ENCODE measurements at regions not wholly inside any gene's neighbourhood (a gene's known extent, or its start where the extent isn't known, plus 50 kb on each side); places are given as distances from the start of the nearest gene placed in this dataset.

DNA sequence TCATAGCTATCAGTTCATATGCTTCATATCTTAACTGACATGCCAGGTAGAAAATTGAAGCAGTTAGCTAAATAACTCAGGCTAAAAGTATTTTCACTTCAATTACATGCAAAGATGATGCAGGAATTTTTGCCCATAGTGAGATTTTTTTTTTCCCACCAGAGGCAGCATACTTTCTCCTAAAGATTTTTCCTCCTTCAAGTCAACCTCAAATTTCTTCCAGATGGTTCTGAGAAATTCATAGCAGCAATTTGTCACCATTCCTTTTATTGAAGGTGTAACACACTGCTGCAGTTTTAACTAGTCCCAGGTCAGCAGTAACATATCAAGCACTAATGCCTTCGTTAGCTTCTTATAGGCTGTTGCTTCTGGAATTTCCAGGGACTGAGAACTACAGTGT, 141.9 kb downstream of the SUCLA2 start:
- TF ChIP-seq, protein P1, sequence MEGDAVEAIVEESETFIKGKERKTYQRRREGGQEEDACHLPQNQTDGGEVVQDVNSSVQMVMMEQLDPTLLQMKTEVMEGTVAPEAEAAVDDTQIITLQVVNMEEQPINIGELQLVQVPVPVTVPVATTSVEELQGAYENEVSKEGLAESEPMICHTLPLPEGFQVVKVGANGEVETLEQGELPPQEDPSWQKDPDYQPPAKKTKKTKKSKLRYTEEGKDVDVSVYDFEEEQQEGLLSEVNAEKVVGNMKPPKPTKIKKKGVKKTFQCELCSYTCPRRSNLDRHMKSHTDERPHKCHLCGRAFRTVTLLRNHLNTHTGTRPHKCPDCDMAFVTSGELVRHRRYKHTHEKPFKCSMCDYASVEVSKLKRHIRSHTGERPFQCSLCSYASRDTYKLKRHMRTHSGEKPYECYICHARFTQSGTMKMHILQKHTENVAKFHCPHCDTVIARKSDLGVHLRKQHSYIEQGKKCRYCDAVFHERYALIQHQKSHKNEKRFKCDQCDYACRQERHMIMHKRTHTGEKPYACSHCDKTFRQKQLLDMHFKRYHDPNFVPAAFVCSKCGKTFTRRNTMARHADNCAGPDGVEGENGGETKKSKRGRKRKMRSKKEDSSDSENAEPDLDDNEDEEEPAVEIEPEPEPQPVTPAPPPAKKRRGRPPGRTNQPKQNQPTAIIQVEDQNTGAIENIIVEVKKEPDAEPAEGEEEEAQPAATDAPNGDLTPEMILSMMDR (conservative IDR thresholded peaks at IDR 0.05), result no peak
- no peak for TF ChIP-seq ZFX (IDR thresholded peaks at IDR 0.05)

Measured in C4-2B (cell line).